ENCODE measurements at regions not wholly inside any gene's neighbourhood (a gene's known extent, or its start where the extent isn't known, plus 50 kb on each side); places are given as distances from the start of the nearest gene placed in this dataset.
"Not testable (repeated sequence)": the region's sequence is repeated elsewhere in the genome, so short reads cannot be mapped to it uniquely, and the experiment has no call there.

DNA sequence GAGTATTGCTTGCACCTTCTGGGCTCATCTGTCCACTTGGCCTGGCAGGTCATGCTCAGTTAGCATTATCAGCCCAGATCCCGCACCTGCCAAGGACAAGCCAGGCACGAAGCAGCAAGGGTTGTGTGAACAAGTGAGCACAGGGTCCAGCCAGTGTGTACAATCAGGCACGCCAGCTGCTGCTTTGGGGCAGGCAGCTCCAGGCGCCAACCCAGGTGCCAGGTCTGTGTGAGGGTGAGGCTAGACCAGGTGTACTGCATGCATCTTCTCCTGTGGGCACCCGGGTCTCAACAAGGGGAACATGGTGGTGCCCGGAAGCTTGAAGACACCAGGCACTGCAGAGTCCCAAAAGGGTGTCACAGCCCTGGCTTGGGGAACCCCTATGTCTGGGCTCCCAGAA lies 1446.8 kb downstream of the PCDH9 start:
- no peak overlapping the region for H3K4me3 ChIP-seq (ENCODE audit: insufficient read depth, low read depth, low read length, poor library complexity, severe bottlenecking)
- H3K4me1 ChIP-seq (ENCODE audit: control insufficient read depth, insufficient read depth, low read length, poor library complexity, severe bottlenecking), result no peaks in the 10 kb centered on the region
- DNase-seq, result no peak
- H3K9me3 ChIP-seq (ENCODE audit: control insufficient read depth, low read length), result no peaks in the 10 kb centered on the region
- H3K27me3 ChIP-seq (replicated peaks; ENCODE audit: control insufficient read depth, insufficient read depth, low read length, poor library complexity, severe bottlenecking), result no peaks in the 10 kb centered on the region
- H3K36me3 ChIP-seq (ENCODE audit: control insufficient read depth, insufficient read depth, low read length), result no peaks in the 10 kb centered on the region
- no peak overlapping the region for H3K27ac ChIP-seq (ENCODE audit: insufficient read depth, low read length, poor library complexity, severe bottlenecking)

DNA sequence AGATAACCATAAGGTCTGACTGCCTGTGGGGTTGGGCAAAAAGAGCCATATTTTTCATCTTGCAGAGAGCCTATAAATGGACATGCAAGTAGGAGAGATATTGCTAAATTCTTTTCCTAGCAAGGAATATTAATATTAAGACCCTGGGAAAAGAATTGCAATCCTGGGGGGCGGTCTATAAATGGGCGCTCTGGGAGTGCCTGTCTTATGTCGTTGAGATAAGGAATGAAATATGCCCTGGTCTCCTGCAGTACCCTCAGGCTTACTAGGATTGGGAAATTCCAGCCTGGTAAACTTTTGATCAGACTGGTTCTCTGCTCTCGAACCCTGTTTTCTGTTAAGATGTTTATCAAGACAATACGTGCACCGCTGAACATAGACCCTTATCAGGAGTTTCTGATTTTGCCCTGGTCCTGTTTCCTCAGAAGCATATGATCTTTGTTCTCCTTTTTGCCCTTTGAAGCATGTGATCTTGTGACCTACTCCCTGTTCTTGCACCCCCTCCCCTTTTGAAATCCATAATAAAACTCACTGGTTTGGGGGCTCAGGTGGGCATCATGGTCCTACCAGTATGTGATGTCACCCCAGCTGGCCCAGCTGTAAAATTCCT lies 1458.3 kb downstream of the PCDH9 start:
- not testable (repeated sequence) for H3K4me1 ChIP-seq (ENCODE audit: control insufficient read depth, insufficient read depth, low read length, poor library complexity, severe bottlenecking); DNase-seq; H3K4me3 ChIP-seq (ENCODE audit: insufficient read depth, low read depth, low read length, poor library complexity, severe bottlenecking)

DNA sequence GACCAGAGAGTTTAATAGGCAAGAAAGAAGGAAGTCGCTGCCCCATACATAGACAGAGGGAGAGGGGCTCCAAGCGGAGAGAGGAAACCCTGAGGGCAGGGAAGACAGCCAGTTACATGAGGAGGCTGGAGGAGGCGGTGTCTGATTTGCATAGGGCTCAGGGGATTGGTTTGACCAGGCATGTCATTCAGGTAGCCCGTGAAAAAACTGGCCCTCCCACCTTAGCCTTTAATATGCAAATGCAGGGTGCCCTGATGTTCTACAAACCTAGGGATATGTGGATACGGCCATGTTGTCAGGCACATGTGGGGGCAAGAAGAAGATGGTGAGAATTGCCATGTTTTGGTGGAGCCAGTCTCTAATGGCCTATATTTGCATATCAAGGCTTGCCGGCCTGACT lies 1461.6 kb downstream of the PCDH9 start:
- H3K4me3 ChIP-seq (ENCODE audit: insufficient read depth, low read depth, low read length, poor library complexity, severe bottlenecking), result no peak overlapping the region
- no peak for DNase-seq
- H3K4me1 ChIP-seq (ENCODE audit: control insufficient read depth, insufficient read depth, low read length, poor library complexity, severe bottlenecking), result no peaks in the 10 kb centered on the region
- no peaks in the 10 kb centered on the region for H3K36me3 ChIP-seq (ENCODE audit: control insufficient read depth, insufficient read depth, low read length)
- no peaks in the 10 kb centered on the region for H3K9me3 ChIP-seq (ENCODE audit: control insufficient read depth, low read length)
- no peak overlapping the region for H3K27ac ChIP-seq (ENCODE audit: insufficient read depth, low read length, poor library complexity, severe bottlenecking)
- H3K27me3 ChIP-seq (replicated peaks; ENCODE audit: control insufficient read depth, insufficient read depth, low read length, poor library complexity, severe bottlenecking), result no peaks in the 10 kb centered on the region

More for the DNA sequence above, 1458.3 kb downstream of the PCDH9 start:
- H3K27ac ChIP-seq (ENCODE audit: insufficient read depth, low read length, poor library complexity, severe bottlenecking); H3K9me3 ChIP-seq (ENCODE audit: control insufficient read depth, low read length); H3K36me3 ChIP-seq (ENCODE audit: control insufficient read depth, insufficient read depth, low read length); H3K27me3 ChIP-seq (replicated peaks; ENCODE audit: control insufficient read depth, insufficient read depth, low read length, poor library complexity, severe bottlenecking): not testable (repeated sequence)

DNA sequence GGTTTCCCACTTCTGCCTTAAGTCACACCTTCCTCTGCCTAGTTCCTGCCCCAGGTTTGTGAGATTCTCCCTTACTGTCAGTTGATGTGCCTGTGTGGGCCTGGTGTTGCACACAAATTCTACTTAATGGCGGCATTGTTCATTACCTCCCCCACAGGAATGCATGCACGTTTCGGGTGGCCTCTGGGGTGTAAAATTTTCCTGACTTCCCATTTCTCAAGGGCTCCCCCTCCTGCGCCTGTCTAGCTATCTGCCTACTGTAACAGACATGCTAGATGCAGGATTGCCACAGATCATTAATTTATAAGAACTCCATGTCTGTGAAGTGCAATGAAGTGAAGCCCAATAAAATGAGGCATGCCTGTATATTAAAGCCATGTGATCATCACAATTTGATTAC lies 1466.3 kb downstream of the PCDH9 start:
- no peak for DNase-seq
- Histone ChIP-seq H3K36me3 (ENCODE audit: control insufficient read depth, insufficient read depth, low read length) (no peaks in the 10 kb centered on the region), H3K4me3 (ENCODE audit: insufficient read depth, low read depth, low read length, poor library complexity, severe bottlenecking) (no peak overlapping the region), H3K27me3 (replicated peaks; ENCODE audit: control insufficient read depth, insufficient read depth, low read length, poor library complexity, severe bottlenecking) (no peaks in the 10 kb centered on the region), H3K4me1 (ENCODE audit: control insufficient read depth, insufficient read depth, low read length, poor library complexity, severe bottlenecking) (no peaks in the 10 kb centered on the region), H3K27ac (ENCODE audit: insufficient read depth, low read length, poor library complexity, severe bottlenecking) (no peak overlapping the region), H3K9me3 (ENCODE audit: control insufficient read depth, low read length) (peaks cover under 1% of the 10 kb centered on the region)

DNA sequence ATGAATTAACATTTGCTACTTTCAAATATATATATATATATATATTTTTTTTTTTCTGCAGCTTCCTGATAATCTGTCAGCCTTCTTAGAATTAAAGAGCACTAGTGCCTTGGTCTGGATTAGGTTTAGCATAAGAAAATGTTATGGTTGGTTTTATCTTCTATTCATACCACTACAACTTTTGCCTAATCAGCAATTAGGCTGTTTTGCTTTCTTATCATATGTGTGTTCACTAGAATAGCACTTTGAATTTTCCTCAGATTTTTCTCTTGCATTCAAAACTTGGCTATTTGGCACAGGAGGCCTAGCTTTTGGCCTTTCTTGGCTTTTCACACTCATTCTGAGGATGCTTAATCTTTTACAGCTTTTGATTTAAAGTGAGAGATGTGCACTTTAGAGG lies 1468.1 kb downstream of the PCDH9 start:
- Histone ChIP-seq H3K4me3 (ENCODE audit: insufficient read depth, low read depth, low read length, poor library complexity, severe bottlenecking) (no peak overlapping the region), H3K9me3 (ENCODE audit: control insufficient read depth, low read length) (peaks cover 9% of the 10 kb centered on the region), H3K36me3 (ENCODE audit: control insufficient read depth, insufficient read depth, low read length) (no peaks in the 10 kb centered on the region), H3K27ac (ENCODE audit: insufficient read depth, low read length, poor library complexity, severe bottlenecking) (no peak overlapping the region), H3K4me1 (ENCODE audit: control insufficient read depth, insufficient read depth, low read length, poor library complexity, severe bottlenecking) (no peaks in the 10 kb centered on the region), H3K27me3 (replicated peaks; ENCODE audit: control insufficient read depth, insufficient read depth, low read length, poor library complexity, severe bottlenecking) (no peaks in the 10 kb centered on the region)
- no peak for DNase-seq

DNA sequence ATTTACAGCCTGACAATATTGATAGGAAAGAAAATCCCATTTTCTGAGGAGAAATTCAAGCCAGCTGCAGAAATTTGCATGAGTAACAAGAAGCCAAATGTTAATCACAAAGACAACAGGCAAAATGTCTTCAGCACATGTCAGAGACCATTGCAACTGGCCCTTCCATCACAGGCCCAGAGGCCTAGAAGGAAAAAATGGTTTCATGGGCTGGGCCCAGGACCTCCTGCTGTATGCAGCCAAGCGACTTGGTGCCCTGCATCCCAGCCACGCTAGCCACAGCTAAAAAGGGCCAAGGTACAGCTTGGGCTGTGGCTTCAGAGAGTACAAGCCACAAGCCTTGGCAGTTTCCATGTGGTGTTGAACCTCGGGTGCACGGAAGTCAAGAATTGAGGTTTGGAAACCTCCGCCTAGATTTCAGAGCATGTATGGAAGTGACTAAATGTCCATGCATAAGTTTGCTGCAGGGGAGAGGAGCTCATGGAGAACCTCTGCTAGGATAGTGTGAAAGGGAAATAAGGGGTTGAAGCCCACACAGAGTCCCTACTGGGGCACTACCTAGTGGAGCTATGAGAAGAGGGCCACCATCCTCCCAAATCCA lies 1474.0 kb downstream of the PCDH9 start:
- Histone ChIP-seq H3K36me3 (ENCODE audit: control insufficient read depth, insufficient read depth, low read length) (no peaks in the 10 kb centered on the region), H3K9me3 (ENCODE audit: control insufficient read depth, low read length) (peaks cover 9% of the 10 kb centered on the region), H3K27me3 (replicated peaks; ENCODE audit: control insufficient read depth, insufficient read depth, low read length, poor library complexity, severe bottlenecking) (no peaks in the 10 kb centered on the region), H3K27ac (ENCODE audit: insufficient read depth, low read length, poor library complexity, severe bottlenecking) (no peak overlapping the region), H3K4me3 (ENCODE audit: insufficient read depth, low read depth, low read length, poor library complexity, severe bottlenecking) (no peak overlapping the region), H3K4me1 (ENCODE audit: control insufficient read depth, insufficient read depth, low read length, poor library complexity, severe bottlenecking) (no peaks in the 10 kb centered on the region)
- DNase-seq, result no peak

DNA sequence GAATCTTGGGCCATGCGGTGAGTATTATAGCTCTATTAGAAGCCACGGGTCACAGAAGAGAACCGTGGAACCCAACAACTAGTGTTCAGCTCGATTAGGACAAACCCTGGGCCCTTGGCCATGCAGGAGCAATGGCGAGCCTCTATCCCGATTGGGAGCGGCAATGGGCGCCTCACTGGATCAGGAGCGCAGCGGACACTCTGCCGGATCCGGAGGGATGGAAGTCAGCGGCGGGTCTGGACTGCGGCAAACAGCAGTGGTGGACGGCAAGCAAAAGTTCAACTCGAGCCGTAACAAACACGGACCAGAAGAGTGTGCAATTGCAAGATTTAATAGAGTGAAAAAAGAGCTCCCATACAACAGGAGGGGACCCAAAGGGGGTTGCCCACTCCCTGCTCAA lies 1481.9 kb downstream of the PCDH9 start:
- no peak for DNase-seq
- no peak overlapping the region for H3K27ac ChIP-seq (ENCODE audit: insufficient read depth, low read length, poor library complexity, severe bottlenecking)
- no peaks in the 10 kb centered on the region for H3K4me1 ChIP-seq (ENCODE audit: control insufficient read depth, insufficient read depth, low read length, poor library complexity, severe bottlenecking)
- H3K9me3 ChIP-seq (ENCODE audit: control insufficient read depth, low read length), result no peaks in the 10 kb centered on the region
- no peaks in the 10 kb centered on the region for H3K27me3 ChIP-seq (replicated peaks; ENCODE audit: control insufficient read depth, insufficient read depth, low read length, poor library complexity, severe bottlenecking)
- H3K36me3 ChIP-seq (ENCODE audit: control insufficient read depth, insufficient read depth, low read length), result no peaks in the 10 kb centered on the region
- H3K4me3 ChIP-seq (ENCODE audit: insufficient read depth, low read depth, low read length, poor library complexity, severe bottlenecking), result no peak overlapping the region

DNA sequence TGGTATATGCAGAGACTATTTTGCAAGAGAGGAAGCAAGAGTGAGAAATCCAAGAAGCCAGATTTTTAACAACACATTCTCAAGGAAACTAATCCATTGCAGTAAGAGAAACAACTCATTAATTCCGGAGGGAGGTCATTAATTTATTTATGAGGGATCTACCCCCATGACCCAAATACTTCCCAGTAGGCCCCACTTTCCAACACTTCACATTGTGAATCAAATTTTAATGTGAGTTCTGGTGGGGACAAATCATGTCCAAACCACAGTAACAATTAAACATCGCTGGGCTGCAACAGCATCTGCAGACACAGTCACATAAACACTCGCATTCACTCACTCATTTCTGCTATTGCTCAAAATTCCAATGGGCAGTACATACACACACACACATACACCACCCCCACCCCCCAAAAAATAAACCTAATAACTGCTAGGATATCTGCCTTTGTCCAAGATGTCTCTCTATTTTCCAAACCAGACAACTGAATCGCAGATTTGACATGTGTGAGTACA lies 1483.7 kb downstream of the PCDH9 start:
- no peak overlapping the region for H3K27ac ChIP-seq (ENCODE audit: insufficient read depth, low read length, poor library complexity, severe bottlenecking)
- no peaks in the 10 kb centered on the region for H3K9me3 ChIP-seq (ENCODE audit: control insufficient read depth, low read length)
- no peak for DNase-seq
- no peaks in the 10 kb centered on the region for H3K36me3 ChIP-seq (ENCODE audit: control insufficient read depth, insufficient read depth, low read length)
- H3K4me1 ChIP-seq (ENCODE audit: control insufficient read depth, insufficient read depth, low read length, poor library complexity, severe bottlenecking), result no peaks in the 10 kb centered on the region
- H3K4me3 ChIP-seq (ENCODE audit: insufficient read depth, low read depth, low read length, poor library complexity, severe bottlenecking), result no peak overlapping the region
- H3K27me3 ChIP-seq (replicated peaks; ENCODE audit: control insufficient read depth, insufficient read depth, low read length, poor library complexity, severe bottlenecking), result no peaks in the 10 kb centered on the region

DNA sequence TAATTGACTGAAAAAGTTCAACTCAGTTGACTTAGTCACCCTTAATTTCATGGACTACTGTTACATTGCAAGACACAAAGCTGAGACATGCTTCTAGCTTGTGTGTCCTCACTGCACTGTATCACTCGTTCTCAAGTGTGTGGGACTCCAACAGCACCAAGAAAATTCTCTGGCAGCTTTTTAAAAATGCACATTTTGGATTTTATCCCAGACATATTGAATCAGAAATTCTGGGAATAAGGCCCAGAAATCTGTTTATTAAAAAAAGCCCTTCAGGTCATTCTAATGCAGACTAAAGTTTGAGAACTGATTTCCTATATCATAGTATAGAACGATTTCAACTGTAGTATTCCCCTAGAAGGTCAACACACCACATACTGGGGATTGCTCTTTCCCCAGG lies 1485.3 kb downstream of the PCDH9 start:
- H3K36me3 ChIP-seq (ENCODE audit: control insufficient read depth, insufficient read depth, low read length), result no peaks in the 10 kb centered on the region
- no peaks in the 10 kb centered on the region for H3K4me1 ChIP-seq (ENCODE audit: control insufficient read depth, insufficient read depth, low read length, poor library complexity, severe bottlenecking)

DNA sequence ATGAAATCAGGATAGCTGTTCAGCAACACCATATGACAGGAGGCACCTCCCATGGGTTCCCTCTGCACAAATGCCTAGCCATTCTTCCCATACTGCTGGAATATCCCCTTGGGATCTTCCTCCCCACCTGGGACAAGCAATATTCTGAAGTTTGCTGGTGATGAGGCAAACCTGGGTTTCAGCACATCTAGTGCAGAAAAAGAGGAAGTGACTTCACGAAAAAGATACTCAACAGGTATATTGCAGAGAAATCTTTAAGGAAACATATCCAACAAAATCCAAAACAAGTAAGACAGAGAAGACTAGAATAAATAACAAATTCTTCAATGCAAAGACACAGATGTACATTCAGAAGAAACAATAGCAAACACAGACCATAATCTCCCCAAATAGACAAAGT lies 1497.0 kb downstream of the PCDH9 start:
- Histone ChIP-seq H3K9me3 (ENCODE audit: control insufficient read depth, low read length) (no peaks in the 10 kb centered on the region), H3K27ac (ENCODE audit: insufficient read depth, low read length, poor library complexity, severe bottlenecking) (no peak overlapping the region), H3K27me3 (replicated peaks; ENCODE audit: control insufficient read depth, insufficient read depth, low read length, poor library complexity, severe bottlenecking) (no peaks in the 10 kb centered on the region), H3K36me3 (ENCODE audit: control insufficient read depth, insufficient read depth, low read length) (no peaks in the 10 kb centered on the region), H3K4me3 (ENCODE audit: insufficient read depth, low read depth, low read length, poor library complexity, severe bottlenecking) (no peak overlapping the region), H3K4me1 (ENCODE audit: control insufficient read depth, insufficient read depth, low read length, poor library complexity, severe bottlenecking) (no peaks in the 10 kb centered on the region)
- DNase-seq, result no peak

More for the DNA sequence above, 1485.3 kb downstream of the PCDH9 start:
- Histone ChIP-seq H3K27ac (ENCODE audit: insufficient read depth, low read length, poor library complexity, severe bottlenecking) (no peak overlapping the region), H3K27me3 (replicated peaks; ENCODE audit: control insufficient read depth, insufficient read depth, low read length, poor library complexity, severe bottlenecking) (no peaks in the 10 kb centered on the region), H3K9me3 (ENCODE audit: control insufficient read depth, low read length) (no peaks in the 10 kb centered on the region), H3K4me3 (ENCODE audit: insufficient read depth, low read depth, low read length, poor library complexity, severe bottlenecking) (no peak overlapping the region)
- DNase-seq, result no peak

Measured in effector memory CD4-positive, alpha-beta T cell (primary cell).